22Rv1 (cell line): ENCODE measurements at regions not wholly inside any gene's neighbourhood (a gene's known extent, or its start where the extent isn't known, plus 50 kb on each side); places are given as distances from the start of the nearest gene placed in this dataset.

ENCODE experiments used
- ZFX ChIP-seq: fragments of 450-650 bp; IDR thresholded peaks from 2 replicates; pipeline ENCODE4 v1.6.1; 2017; ENCODE audit warnings: antibody characterized with exemption, borderline replicate concordance
- TF ChIP-seq, protein P1 (sequence below): fragments of 450-650 bp; IDR thresholded peaks from 2 replicates; pipeline ENCODE4 v1.5.1; 2017; ENCODE audit warnings: mild to moderate bottlenecking

DNA sequence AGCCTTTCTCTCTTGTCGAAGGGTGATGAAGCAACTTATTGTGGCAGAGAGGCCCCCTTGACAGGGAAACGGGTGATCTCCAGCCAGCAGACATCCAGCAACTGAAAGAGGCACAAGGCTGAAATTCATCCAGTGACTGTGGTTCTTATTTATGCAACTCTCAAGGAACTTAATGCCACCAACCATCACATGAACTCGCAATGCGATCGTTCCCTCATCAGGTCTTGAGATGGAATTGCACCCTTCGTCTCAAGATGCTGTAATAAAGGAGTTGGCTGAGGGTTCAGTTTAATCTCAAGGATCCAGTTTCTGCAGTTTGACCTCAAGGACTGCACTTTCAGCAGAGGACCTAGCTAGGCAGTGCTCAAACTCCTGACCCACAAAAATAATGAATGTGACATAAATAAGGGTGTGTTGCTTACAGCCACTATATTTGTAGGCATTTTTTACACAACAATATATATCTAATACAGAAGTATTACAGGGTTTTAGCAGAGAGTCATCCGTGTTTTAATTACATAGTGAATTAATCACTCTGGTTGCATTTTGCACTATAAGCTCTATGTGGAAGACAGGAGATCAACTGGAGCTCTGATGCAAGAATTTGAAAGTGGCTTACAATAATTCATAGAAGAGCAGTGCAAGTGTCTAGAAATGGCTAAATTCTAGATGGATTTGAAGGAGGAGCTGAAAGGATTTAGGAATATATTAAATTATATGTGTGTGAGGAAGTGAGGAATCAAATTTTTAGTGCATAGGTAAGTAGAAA is 957.8 kb upstream of the CTNND2 start:
- no peak for TF ChIP-seq ZFX
- TF ChIP-seq, protein P1, sequence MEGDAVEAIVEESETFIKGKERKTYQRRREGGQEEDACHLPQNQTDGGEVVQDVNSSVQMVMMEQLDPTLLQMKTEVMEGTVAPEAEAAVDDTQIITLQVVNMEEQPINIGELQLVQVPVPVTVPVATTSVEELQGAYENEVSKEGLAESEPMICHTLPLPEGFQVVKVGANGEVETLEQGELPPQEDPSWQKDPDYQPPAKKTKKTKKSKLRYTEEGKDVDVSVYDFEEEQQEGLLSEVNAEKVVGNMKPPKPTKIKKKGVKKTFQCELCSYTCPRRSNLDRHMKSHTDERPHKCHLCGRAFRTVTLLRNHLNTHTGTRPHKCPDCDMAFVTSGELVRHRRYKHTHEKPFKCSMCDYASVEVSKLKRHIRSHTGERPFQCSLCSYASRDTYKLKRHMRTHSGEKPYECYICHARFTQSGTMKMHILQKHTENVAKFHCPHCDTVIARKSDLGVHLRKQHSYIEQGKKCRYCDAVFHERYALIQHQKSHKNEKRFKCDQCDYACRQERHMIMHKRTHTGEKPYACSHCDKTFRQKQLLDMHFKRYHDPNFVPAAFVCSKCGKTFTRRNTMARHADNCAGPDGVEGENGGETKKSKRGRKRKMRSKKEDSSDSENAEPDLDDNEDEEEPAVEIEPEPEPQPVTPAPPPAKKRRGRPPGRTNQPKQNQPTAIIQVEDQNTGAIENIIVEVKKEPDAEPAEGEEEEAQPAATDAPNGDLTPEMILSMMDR = no peak
